GM12891 (cell line): ENCODE measurements at regions not wholly inside any gene's neighbourhood (a gene's known extent, or its start where the extent isn't known, plus 50 kb on each side); places are given as distances from the start of the nearest gene placed in this dataset.

Source experiments
- PAX5 ChIP-seq: IDR thresholded peaks from 2 replicates; pipeline ENCODE4 v1.6.1; 2011; ENCODE audit warnings: low read length, moderate library complexity, mild to moderate bottlenecking; ENCODE audit not compliant: insufficient read depth, severe bottlenecking
- POLR2A ChIP-seq: IDR thresholded peaks from 2 replicates; pipeline ENCODE4 v1.6.1; 2011; ENCODE audit warnings: low read depth, low read length, control low read depth
- POLR2AphosphoS5 ChIP-seq: IDR thresholded peaks from 2 replicates; pipeline ENCODE4 v1.6.1; 2011; ENCODE audit warnings: low read depth, low read length, control low read depth
- SPI1 ChIP-seq: IDR thresholded peaks from 2 replicates; pipeline ENCODE4 v1.6.1; 2011; ENCODE audit warnings: low read depth, low read length, control low read depth
- TAF1 ChIP-seq: IDR thresholded peaks from 2 replicates; pipeline ENCODE4 v1.6.1; 2011; ENCODE audit warnings: low read depth, low read length, control low read depth

- TF ChIP-seq POLR2AphosphoS5 = no peak
- no peak for TF ChIP-seq POLR2A
- TF ChIP-seq SPI1 = no peak
- TF ChIP-seq TAF1 = no peak
- TF ChIP-seq PAX5 = no peak
Observed at GRCh38 chr7:79868010-79868409, 266.6 kb upstream of the GNAI1 start.
